IPS DF 6.9 (cell line): ENCODE measurements at regions not wholly inside any gene's neighbourhood (a gene's known extent, or its start where the extent isn't known, plus 50 kb on each side); places are given as distances from the start of the nearest gene placed in this dataset.
"Not testable (repeated sequence)": the region's sequence is repeated elsewhere in the genome, so short reads cannot be mapped to it uniquely, and the experiment has no call there.

Experiments
- DNase-seq: peaks from one replicate; pipeline ENCODE4 v3.0.0-alpha.2; 2013; ENCODE audit warnings: low read depth, low spot score
- H3K27ac ChIP-seq: one replicate; pipeline ENCODE4 v1.5.1; 2013; ENCODE audit warnings: low read length, control low read depth
- H3K27me3 ChIP-seq: 2 replicates; pipeline ENCODE4 v1.6.1; 2013; ENCODE audit warnings: mild to moderate bottlenecking, low read length; ENCODE audit not compliant: control insufficient read depth, insufficient read depth
- H3K36me3 ChIP-seq: 2 replicates; pipeline ENCODE4 v1.6.1; 2013; ENCODE audit warnings: low read length; ENCODE audit not compliant: control insufficient read depth, insufficient read depth
- H3K4me1 ChIP-seq: 2 replicates; pipeline ENCODE4 v1.6.1; 2013; ENCODE audit warnings: low read length; ENCODE audit not compliant: control insufficient read depth, insufficient read depth
- H3K4me3 ChIP-seq: 2 replicates; pipeline ENCODE4 v1.5.1; 2013; ENCODE audit warnings: mild to moderate bottlenecking, low read length
- H3K9me3 ChIP-seq: 2 replicates; pipeline ENCODE4 v1.6.1; 2013; ENCODE audit warnings: low read length, inconsistent platforms; ENCODE audit not compliant: control insufficient read depth, insufficient read depth
- WGBS: extraction: QIAGEN DNeasy Blood & Tissue Kit; methylation state at CpG from one replicate; pipeline ENCODE4 v1.1.7; 2013; ENCODE audit warnings: mixed read lengths, missing lambda C conversion rate; ENCODE audit not compliant: insufficient read length, insufficient coverage; 5-methylcytosine and 5-hydroxymethylcytosine counted together

DNA sequence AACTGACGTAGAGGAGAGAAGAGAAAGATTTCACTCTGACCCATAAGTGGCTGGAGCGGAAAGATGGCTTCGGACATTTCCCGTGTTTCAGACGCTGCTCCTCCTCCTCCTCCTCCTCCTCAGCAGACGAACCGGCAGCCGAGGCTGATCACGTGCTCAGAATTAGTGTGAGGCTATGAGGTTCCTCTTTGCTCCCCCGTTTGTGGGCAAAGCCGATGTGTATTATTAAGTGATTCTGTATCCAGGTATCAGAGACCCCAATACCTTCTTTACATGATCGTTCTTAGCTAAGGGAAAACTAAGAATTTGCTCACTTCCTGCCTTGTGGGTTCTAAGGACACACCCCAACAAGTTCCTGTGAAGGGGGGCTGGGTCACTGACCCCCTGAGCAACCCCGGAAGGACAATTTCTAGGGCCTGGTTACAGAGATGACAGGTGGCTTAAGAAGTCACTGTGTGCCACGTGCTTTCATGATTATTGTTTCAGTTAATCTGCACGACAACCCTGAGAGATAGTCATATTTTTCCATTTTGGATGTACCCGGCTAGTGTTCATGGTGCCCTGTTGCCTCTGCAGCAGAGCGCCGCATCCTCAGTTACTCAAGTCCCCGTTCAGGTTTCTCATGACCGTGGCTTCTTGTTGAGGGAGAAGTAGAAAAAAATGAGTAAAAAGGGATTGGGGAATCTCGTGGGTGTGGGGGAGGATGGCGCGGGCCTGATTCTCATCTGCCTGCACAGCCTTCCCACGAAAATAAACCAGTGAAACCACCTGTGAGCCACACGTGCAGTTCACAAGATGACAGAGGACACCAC lies 671.8 kb downstream of the QKI start:
- H3K4me3 ChIP-seq = no peak overlapping the region
- H3K4me1 ChIP-seq = no peaks in the 10 kb centered on the region
- H3K27ac ChIP-seq = no peak overlapping the region
- no peaks in the 10 kb centered on the region for H3K9me3 ChIP-seq
- no CpG with 5 or more reads among the region's 25 CpGs for WGBS
- H3K27me3 ChIP-seq = no peaks in the 10 kb centered on the region
- H3K36me3 ChIP-seq = no peaks in the 10 kb centered on the region
- no peak for DNase-seq

- H3K36me3 ChIP-seq = no peaks in the 10 kb centered on the region
- H3K4me1 ChIP-seq = no peaks in the 10 kb centered on the region
- no peak overlapping the region for H3K27ac ChIP-seq
- no peaks in the 10 kb centered on the region for H3K27me3 ChIP-seq
- no peaks in the 10 kb centered on the region for H3K9me3 ChIP-seq
- no peak overlapping the region for H3K4me3 ChIP-seq
- DNase-seq = no peak
- WGBS = no CpG with 5 or more reads among the region's 33 CpGs
These were observed 670.9 kb downstream of the QKI start for GRCh38 chr6:164085091-164086075.

GRCh38 chr6:164079275-164079600 lies 664.7 kb downstream of the QKI start:
- no peak overlapping the region for H3K27ac ChIP-seq
- no peaks in the 10 kb centered on the region for H3K27me3 ChIP-seq
- no CpG with 5 or more reads among the region's 6 CpGs for WGBS
- no peak overlapping the region for H3K4me3 ChIP-seq
- no peaks in the 10 kb centered on the region for H3K9me3 ChIP-seq
- no peaks in the 10 kb centered on the region for H3K4me1 ChIP-seq
- H3K36me3 ChIP-seq = no peaks in the 10 kb centered on the region
- DNase-seq = no peak

- DNase-seq = no peak
- H3K36me3 ChIP-seq = no peaks in the 10 kb centered on the region
- WGBS = no CpG with 5 or more reads among the region's 10 CpGs
- no peaks in the 10 kb centered on the region for H3K4me1 ChIP-seq
- no peak overlapping the region for H3K27ac ChIP-seq
- no peaks in the 10 kb centered on the region for H3K27me3 ChIP-seq
- H3K9me3 ChIP-seq = no peaks in the 10 kb centered on the region
- H3K4me3 ChIP-seq = no peak overlapping the region
These were observed 664.2 kb downstream of the QKI start for GRCh38 chr6:164078532-164079274.

DNA sequence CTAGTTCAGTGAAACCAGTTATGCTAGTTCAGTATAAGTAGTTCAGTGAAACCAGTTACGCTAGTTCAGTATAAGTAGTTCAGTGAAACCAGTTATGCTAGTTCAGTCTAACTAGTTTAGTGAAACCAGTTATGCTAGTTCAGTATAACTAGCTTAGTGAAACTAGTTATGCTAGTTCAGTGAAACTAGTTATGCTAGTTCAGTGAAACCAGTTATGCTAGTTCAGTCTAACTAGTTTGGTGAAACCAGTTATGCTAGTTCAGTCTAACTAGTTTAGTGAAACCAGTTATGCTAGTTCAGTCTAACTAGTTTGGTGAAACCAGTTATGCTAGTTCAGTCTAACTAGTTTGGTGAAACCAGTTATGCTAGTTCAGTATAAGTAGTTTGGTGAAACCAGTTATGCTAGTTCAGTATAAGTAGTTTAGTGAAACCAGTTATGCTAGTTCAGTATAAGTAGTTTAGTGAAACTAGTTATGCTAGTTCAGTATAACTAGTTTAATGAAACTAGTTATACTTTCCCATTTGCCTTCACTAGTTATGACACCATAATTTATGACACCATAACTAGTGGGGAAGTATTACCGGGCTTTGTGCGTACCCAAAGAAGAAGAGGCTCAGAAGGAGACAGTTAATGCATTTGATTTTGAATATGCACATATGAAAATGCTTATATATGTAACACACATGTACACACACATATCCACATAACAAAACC lies 662.5 kb downstream of the QKI start:
- not testable (repeated sequence) for H3K27me3 ChIP-seq, H3K4me3 ChIP-seq, H3K9me3 ChIP-seq, DNase-seq, H3K27ac ChIP-seq, H3K36me3 ChIP-seq, H3K4me1 ChIP-seq
- no CpG with 5 or more reads among the region's 3 CpGs for WGBS

DNA sequence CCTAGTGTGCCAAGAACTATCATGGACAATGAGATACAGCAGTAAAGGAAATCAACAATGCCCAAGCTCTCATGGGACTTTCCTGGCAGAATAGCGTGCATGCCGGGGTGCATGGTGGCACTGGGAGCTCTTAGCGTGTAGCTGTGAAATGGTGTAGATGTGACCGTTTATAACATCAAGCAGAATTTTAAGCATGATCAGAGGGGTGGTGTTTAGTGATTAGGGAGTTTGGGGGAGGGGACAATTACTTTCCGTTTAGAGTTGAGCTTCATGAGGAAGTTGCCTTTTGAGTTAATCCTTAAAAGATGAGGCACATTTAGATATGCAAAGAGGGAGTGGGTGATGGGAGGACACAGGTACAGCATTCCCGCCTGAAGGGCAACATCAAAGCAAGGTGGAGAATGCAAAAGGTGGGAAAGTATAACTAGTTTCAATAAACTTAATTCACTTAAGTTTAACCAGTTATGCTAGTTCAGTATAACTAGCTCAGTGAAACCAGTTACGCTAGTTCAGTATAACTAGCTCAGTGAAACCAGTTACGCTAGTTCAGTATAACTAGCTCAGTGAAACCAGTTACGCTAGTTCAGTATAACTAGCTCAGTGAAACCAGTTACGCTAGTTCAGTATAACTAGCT lies 661.6 kb downstream of the QKI start:
- Histone ChIP-seq H3K27ac (no peak overlapping the region), H3K27me3 (no peaks in the 10 kb centered on the region), H3K36me3 (no peaks in the 10 kb centered on the region), H3K4me3 (no peak overlapping the region), H3K4me1 (no peaks in the 10 kb centered on the region), H3K9me3 (no peaks in the 10 kb centered on the region)
- WGBS = no CpG with 5 or more reads among the region's 10 CpGs
- no peak for DNase-seq

GRCh38 chr6:164072240-164072666 lies 657.7 kb downstream of the QKI start:
- no peaks in the 10 kb centered on the region for H3K27me3 ChIP-seq
- WGBS = no CpG with 5 or more reads among the region's 2 CpGs
- no peak for DNase-seq
- H3K4me1 ChIP-seq = no peaks in the 10 kb centered on the region
- no peaks in the 10 kb centered on the region for H3K9me3 ChIP-seq
- H3K4me3 ChIP-seq = no peak overlapping the region
- H3K36me3 ChIP-seq = no peaks in the 10 kb centered on the region
- H3K27ac ChIP-seq = no peak overlapping the region

GRCh38 chr6:164069350-164069990 lies 655.0 kb downstream of the QKI start:
- no CpG with 5 or more reads among the region's 11 CpGs for WGBS
- no peak overlapping the region for H3K27ac ChIP-seq

GRCh38 chr6:164068527-164068926 lies 654.0 kb downstream of the QKI start:
- WGBS = no CpG with 5 or more reads among the region's 4 CpGs
- no peak for DNase-seq
- no peaks in the 10 kb centered on the region for H3K27me3 ChIP-seq
- H3K4me1 ChIP-seq = no peaks in the 10 kb centered on the region
- H3K27ac ChIP-seq = no peak overlapping the region
- H3K4me3 ChIP-seq = no peak overlapping the region
- no peaks in the 10 kb centered on the region for H3K9me3 ChIP-seq
- H3K36me3 ChIP-seq = no peaks in the 10 kb centered on the region

More at GRCh38 chr6:164069350-164069990, 655.0 kb downstream of the QKI start:
- H3K9me3 ChIP-seq = no peaks in the 10 kb centered on the region
- no peaks in the 10 kb centered on the region for H3K4me1 ChIP-seq
- no peaks in the 10 kb centered on the region for H3K36me3 ChIP-seq
- no peak for DNase-seq
- no peaks in the 10 kb centered on the region for H3K27me3 ChIP-seq
- H3K4me3 ChIP-seq = no peak overlapping the region
